ENCODE measurements at regions not wholly inside any gene's neighbourhood (a gene's known extent, or its start where the extent isn't known, plus 50 kb on each side); places are given as distances from the start of the nearest gene placed in this dataset.
A peak's percentile ranks its signal among the peaks of the same experiment; 100 is the strongest.
"Not testable (repeated sequence)": the region's sequence is repeated elsewhere in the genome, so short reads cannot be mapped to it uniquely, and the experiment has no call there.

GRCh38 chr2:58595714-58596113, 354.6 kb upstream of the FANCL start:
- intact Hi-C loops (cut with DNase I) = no loop called here
- ATAC-seq (no peak), DNase-seq (ENCODE audit: low spot score) (no peak)

GRCh38 chr2:58594762-58595161, 353.6 kb upstream of the FANCL start:
- DNase-seq (ENCODE audit: low spot score) (no peak), ATAC-seq (no peak)
- intact Hi-C loops (cut with DNase I) = no loop called here

GRCh38 chr2:58594175-58594574, 353.1 kb upstream of the FANCL start:
- ATAC-seq (no peak), DNase-seq (ENCODE audit: low spot score) (no peak)
- intact Hi-C loops (cut with DNase I) = no loop called here

- DNase-seq (ENCODE audit: low spot score); intact Hi-C loops (cut with DNase I); ATAC-seq: not testable (repeated sequence)
These were observed 345.1 kb upstream of the FANCL start for GRCh38 chr2:58586178-58586577.

- DNase-seq (ENCODE audit: low spot score) = no peak
- no peak for ATAC-seq
- intact Hi-C loops (cut with DNase I) = no loop called here
These were observed 344.1 kb upstream of the FANCL start for GRCh38 chr2:58585233-58585632.

GRCh38 chr2:58584606-58585118, 343.5 kb upstream of the FANCL start:
- no peak for ATAC-seq
- intact Hi-C loops (cut with DNase I) = no loop called here
- no peak for DNase-seq (ENCODE audit: low spot score)

GRCh38 chr2:58578276-58578675, 337.2 kb upstream of the FANCL start:
- DNase-seq (ENCODE audit: low spot score) = no peak
- intact Hi-C loops (cut with DNase I) = no loop called here
- no peak for ATAC-seq

GRCh38 chr2:58574873-58575272, 333.7 kb upstream of the FANCL start:
- intact Hi-C loops (cut with DNase I) = no loop called here
- ATAC-seq = no peak
- DNase-seq (ENCODE audit: low spot score) = no peak

- intact Hi-C loops (cut with DNase I) = no loop called here
- no peak for DNase-seq (ENCODE audit: low spot score)
- no peak for ATAC-seq
These were observed 331.6 kb upstream of the FANCL start for GRCh38 chr2:58572731-58573130.

- intact Hi-C loops (cut with DNase I) = no loop called here
- no peak for DNase-seq (ENCODE audit: low spot score)
- peak; percentile 73 for ATAC-seq
These were observed 330.2 kb upstream of the FANCL start for GRCh38 chr2:58571181-58571852.

GRCh38 chr2:58569475-58570185, 328.5 kb upstream of the FANCL start:
- no peak for DNase-seq (ENCODE audit: low spot score)
- intact Hi-C loops (cut with DNase I) = no loop called here

GRCh38 chr2:58568901-58569300, 327.8 kb upstream of the FANCL start:
- no peak for DNase-seq (ENCODE audit: low spot score)
- intact Hi-C loops (cut with DNase I) = no loop called here
- no peak for ATAC-seq

More at GRCh38 chr2:58569475-58570185, 328.5 kb upstream of the FANCL start:
- no peak for ATAC-seq

GRCh38 chr2:58562276-58562675, 321.2 kb upstream of the FANCL start:
- DNase-seq (ENCODE audit: low spot score) (no peak), ATAC-seq (no peak)
- intact Hi-C loops (cut with DNase I) = no loop called here

- DNase-seq (ENCODE audit: low spot score) (no peak), ATAC-seq (no peak)
- intact Hi-C loops (cut with DNase I) = no loop called here
These were observed 319.4 kb upstream of the FANCL start for GRCh38 chr2:58560531-58560930.

- no peak for ATAC-seq
- no peak for DNase-seq (ENCODE audit: low spot score)
- intact Hi-C loops (cut with DNase I) = no loop called here
These were observed 317.8 kb upstream of the FANCL start for GRCh38 chr2:58558881-58559280.

GRCh38 chr2:58557176-58557575, 316.1 kb upstream of the FANCL start:
- DNase-seq (ENCODE audit: low spot score) (no peak), ATAC-seq (no peak)
- intact Hi-C loops (cut with DNase I) = no loop called here

GRCh38 chr2:58553937-58554336, 312.8 kb upstream of the FANCL start:
- ATAC-seq (no peak), DNase-seq (ENCODE audit: low spot score) (no peak)
- intact Hi-C loops (cut with DNase I) = no loop called here

- intact Hi-C loops (cut with DNase I) = no loop called here
- DNase-seq (ENCODE audit: low spot score) = no peak
- ATAC-seq = no peak
These were observed 312.4 kb upstream of the FANCL start for GRCh38 chr2:58553522-58553921.

GRCh38 chr2:58545300-58546280, 304.5 kb upstream of the FANCL start:
- intact Hi-C loops (cut with DNase I) = no loop called here
- no peak for DNase-seq (ENCODE audit: low spot score)
- ATAC-seq = no peak

Data from sciatic nerve (tissue), 2 donors.